ENCODE measurements at regions not wholly inside any gene's neighbourhood (a gene's known extent, or its start where the extent isn't known, plus 50 kb on each side); places are given as distances from the start of the nearest gene placed in this dataset.

- no peak for DNase-seq
Observed at GRCh38 chr10:43013065-43013464, 63.8 kb upstream of the RET start.

- DNase-seq, result no peak
Observed at GRCh38 chr10:43024524-43024923, 52.3 kb upstream of the RET start.

GRCh38 chr10:43024942-43025700 lies 51.7 kb upstream of the RET start:
- DNase-seq, result no peak

GRCh38 chr10:43026039-43026973 lies 50.6 kb upstream of the RET start:
- no peak for DNase-seq

Data from NCI-H526 treated with DMSO at 0.1 percent for 48 hours (cell line).